Anterior cingulate cortex (tissue), 58 donors: ENCODE measurements at regions not wholly inside any gene's neighbourhood (a gene's known extent, or its start where the extent isn't known, plus 50 kb on each side); places are given as distances from the start of the nearest gene placed in this dataset.

Source experiments
- DNase-seq, 58 donors: peaks; one replicate each; lab custom pipeline; 2025; lab: John Stamatoyannopoulos, UW

DNA sequence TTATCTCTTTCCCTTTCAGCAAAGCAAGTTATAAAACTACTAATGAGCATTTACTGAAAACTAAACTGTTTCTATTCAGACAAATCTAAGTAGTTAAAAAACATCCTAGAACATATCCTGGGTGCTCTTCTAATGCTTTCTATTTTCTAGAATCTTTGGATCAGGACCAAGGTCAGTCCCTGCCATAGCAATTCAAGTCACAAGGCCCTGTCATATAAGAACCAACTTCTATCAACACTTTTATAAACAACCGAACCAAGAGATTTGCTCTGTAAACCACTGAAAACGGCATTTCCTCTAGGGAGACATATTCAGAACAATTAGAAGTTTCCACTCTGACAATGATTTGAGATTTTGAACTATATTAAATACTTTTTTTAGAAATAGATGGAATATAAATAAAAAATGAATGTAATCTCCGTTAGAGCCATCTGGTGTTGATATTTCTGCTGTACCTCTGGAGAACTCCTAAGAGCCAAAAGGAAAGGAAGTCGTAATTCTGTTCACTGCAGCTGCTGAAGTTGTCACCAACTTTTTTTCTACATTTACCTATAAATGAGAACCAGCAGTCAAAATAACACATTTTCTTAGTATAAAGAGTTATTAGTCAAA lies 51.4 kb upstream of the LGSN start:
- no peak for DNase-seq

GRCh38 chr6:63372951-63373533 lies 53.3 kb upstream of the LGSN start:
- DNase-seq, result no peak

DNA sequence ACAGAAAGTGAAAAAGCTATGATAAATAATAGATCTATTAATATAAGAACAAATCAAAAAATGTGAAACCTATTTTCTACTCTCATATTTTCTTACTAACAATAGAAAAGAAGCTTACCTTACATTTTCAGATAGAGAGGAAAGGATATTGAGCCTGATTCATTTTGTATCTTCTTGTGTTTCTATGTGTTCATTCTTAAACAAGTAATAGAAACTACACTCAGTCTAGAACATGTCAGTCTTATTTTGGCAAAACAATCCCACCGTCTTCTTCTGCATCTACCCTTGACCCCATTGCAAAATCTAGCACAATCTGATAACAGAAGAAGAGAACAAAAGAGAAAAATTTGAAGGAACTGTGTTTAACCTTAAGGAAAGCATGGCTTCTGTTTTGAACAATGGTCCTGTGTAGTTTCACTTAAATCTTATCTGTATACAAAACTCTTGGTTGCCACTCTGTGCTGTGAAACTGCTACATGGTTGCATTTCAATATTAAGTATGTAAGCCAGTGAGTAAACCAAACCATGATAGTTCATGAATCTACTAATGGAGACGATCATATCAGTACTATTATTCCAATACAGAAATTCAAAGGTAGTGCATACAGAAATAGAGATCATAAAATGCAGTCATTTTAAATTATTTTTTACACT lies 69.5 kb upstream of the LGSN start:
- DNase-seq, result no peak

- DNase-seq, result no peak
Observed at GRCh38 chr6:63391203-63391970, 71.6 kb upstream of the LGSN start.

- no peak for DNase-seq
Observed at GRCh38 chr6:63392092-63392724, 72.4 kb upstream of the LGSN start.

DNA sequence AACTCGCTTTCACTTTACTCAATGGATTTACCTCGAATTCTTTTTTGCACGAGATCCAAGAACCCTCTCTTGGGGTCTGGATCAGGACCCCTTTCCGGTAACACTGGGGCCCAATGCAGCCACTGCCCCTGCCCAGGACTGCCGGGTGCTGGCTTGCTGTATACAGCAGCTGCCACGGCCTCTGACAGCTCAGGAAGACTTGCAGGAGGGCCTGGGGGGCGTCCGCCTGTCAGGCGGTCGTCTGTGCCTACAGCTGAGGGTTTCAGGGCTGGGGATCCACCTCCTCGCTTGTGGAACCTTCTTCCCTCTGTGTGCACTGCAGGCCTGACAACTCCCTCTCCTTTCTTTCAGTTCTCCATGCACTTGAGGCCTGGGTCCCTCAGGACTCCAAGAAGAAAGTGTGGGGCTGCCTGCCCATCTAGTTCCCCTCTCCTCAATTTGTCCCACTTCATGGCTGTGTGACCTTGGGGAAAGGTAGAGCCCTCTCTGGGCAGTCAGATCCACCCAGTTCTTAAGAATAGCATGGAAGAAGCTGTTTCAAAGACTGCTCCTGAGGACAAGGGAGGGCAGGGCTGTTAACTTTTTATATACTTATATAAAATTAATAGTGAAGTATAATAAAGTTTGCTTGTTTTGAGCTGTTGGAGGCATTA lies 75.0 kb upstream of the LGSN start:
- DNase-seq, result no peak

GRCh38 chr6:63395381-63395780 lies 75.6 kb upstream of the LGSN start:
- DNase-seq, result no peak

- DNase-seq, result no peak
Observed at GRCh38 chr6:63403725-63404124, 83.9 kb upstream of the LGSN start.

DNA sequence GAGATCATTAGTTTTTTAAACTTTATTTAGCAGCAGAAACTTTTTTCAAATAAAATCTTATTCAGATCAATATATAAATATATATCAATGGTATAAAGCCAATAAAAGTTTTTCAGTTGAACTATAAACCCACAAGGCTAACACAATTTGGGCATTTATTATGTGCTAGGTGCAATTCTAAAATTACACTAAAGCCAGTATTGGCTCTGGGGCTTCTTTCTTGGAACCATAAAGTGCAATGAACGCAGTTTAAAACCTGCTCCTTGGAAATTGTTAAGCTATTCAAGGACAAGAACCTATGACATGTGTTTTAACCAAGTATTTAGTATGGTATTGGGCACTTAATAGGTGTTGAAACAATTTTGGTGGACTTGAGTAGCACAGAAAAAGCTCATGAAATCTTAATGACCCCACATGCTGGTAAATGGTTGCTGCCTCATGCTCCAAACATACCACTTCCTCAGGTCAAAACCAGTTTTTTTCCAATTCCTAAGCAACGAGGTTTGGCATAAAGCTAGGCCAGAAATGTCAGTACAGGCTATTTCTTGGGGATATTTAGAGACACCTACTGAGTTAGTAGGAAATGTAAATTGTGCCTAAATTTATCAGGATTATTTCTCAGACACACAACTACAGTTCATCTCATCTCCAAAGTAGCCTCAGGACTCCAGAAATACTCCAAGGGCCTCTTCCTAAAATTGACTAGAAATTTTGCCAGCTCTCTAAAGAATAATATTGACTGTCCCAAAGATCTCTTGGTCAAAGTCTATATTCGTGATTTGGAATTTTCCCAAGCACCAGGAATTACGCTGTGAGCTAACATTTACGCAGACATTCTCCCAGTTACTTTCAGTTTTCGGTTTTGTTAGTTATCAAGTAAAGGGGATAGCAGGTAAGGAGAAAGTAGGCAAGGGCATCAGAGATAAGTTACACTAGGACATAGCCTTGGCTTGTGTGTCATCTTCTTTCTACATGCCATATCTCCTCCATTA lies 90.9 kb upstream of the LGSN start:
- DNase-seq, result no peak

DNA sequence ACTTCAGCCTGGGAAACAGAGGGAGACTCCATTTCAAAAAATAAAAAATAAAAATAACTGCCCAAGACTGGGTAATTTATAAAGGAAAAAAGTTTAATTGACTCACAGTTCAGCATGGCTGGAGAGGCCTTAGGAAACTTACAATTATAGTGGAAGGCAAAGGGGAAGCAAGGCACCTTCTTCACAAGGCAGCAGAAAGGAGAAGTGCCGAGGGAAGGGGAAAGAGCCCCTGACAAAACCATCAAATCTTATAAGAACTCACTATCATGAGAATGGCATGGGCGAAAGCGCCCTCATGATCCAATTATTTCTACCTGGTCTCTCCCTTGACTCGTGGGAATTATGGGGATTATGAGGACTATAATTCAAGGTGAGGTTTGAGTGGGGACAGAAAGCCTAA lies 95.5 kb upstream of the LGSN start:
- DNase-seq, result no peak

- DNase-seq, result peak in 12 of 58 donors; percentile 1 to 13 (median 4)
Observed at GRCh38 chr6:63418741-63419140, 99.0 kb upstream of the LGSN start.

DNA sequence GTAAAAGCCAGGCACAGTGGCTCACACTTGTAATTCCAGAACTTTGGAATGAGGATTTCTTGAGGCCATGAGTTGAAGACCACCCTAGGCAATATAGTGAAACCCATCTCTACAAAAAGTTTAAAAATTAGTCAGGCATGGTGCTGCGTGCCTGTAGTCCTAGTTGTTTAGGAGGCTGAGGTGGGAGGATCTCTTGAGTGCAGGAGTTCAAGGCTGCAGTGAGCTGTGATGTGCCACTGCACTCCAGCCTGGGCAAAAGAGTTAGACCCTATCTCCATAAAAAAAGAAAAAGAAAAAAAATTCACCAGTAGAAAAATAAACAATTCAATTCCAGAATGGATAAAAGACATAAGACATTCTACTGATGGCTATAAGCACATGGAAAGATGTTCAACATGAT lies 104.9 kb upstream of the LGSN start:
- no peak for DNase-seq

DNA sequence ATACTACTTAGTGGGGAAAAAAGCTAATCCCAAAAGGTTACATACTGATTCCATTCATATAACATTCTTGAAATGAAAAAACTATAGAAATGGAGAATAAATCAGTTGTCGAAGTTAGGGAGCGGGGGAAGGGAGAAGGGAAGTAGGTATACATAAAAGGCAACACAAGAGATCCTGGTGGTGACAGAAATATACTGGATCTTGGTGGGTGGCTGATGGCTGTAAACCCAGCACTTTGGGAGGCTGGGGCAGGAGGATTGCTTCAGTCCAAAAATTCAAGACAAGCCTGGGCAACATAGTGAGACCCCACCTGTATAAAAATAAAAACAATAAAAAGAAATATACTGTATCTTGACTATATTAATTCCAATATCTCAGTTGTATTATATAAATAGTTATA lies 105.7 kb upstream of the LGSN start:
- no peak for DNase-seq

DNA sequence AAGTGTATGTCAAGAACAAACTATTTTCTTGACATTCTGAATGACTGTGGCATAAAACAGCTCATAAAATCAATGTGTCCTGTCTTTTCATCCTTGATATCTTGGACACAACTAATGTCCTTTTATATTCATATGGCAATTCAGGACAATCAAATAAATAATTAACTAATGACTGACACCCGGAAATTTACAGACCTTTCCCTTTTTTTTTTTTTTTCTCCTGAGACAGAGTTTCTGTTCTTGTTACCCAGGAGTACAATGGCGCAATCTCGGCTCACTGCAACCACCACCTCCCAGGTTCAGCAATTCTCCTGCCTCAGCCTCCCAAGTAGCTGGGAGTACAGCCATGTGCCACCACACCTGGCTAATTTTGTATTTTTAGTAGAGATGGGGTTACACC lies 107.1 kb upstream of the LGSN start:
- no peak for DNase-seq

GRCh38 chr6:63427951-63428350 lies 108.2 kb upstream of the LGSN start:
- DNase-seq, result no peak

DNA sequence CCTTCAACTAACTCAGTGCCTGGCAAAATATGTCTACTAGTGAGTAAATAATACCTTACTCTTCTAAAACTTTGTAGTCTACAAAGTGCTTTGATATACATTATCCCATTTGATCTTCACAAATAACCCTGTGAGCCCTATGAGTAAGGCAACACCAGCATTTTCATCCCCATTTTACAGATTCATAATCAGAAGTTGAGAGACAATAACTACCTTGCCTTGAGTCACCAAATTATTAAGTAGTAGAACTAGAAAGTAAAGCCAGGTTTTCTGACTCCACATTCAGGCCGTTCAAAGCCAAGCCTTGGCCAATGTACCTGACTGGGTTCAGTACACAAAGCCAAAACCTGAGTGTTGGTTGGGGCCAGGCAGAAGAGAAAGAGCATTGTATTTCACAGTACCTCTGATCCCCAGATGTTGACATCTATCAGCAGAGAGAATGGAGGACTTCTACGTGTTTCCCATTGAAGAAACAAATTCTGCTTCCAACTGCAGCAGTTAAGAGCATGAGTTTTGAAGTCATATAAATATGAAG lies 111.3 kb upstream of the LGSN start:
- DNase-seq, result no peak

GRCh38 chr6:63434943-63435342 lies 115.2 kb upstream of the LGSN start:
- DNase-seq, result no peak

DNA sequence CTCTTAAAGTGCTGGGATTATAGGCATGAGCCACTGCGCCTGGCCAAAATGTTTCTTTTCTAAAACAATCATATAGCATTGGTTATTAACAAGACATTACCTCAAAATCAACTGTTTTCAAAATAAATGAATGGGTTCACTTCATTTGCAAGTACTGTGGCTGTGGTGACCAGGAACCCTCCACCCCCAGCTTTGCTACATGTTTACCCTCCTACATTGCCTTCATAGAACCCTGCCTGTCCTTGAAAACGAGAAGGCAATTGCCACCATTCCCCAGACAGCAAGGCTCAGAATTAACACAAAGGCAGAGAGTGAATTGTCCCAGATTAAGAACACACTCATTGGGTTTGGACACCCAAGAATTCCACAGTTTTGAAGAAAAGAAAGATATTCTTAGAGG lies 116.6 kb upstream of the LGSN start:
- DNase-seq, result no peak

GRCh38 chr6:63437058-63437457 lies 117.3 kb upstream of the LGSN start:
- DNase-seq, result no peak
